ENCODE measurements at regions not wholly inside any gene's neighbourhood (a gene's known extent, or its start where the extent isn't known, plus 50 kb on each side); places are given as distances from the start of the nearest gene placed in this dataset.
A peak's percentile ranks its signal among the peaks of the same experiment; 100 is the strongest.

GRCh38 chr14:98489115-98489514 lies 782.9 kb downstream of the BCL11B start:
- H3K4me3 Mint-ChIP-seq (ENCODE audit: unreplicated experiment): no peak overlapping the region
- Histone ChIP-seq H3K79me2 (ENCODE audit: insufficient read depth, low read length) (no peaks in the 10 kb centered on the region), H3K4me2 (ENCODE audit: low read length) (no peak overlapping the region), H4K20me1 (ENCODE audit: insufficient read depth, low read length) (no peaks in the 10 kb centered on the region), H3K36me3 (ENCODE audit: insufficient read depth, low read length) (no peaks in the 10 kb centered on the region), H3K27me3 (ENCODE audit: insufficient read depth, low read length) (no peaks in the 10 kb centered on the region), H3K9me3 (ENCODE audit: insufficient read depth, low read depth, low read length) (no peaks in the 10 kb centered on the region), H2AFZ (ENCODE audit: low read depth, low read length) (no peak overlapping the region), H3K27ac (ENCODE audit: low read depth, low read length) (no peak overlapping the region), H3K4me1 (ENCODE audit: insufficient read depth, low read length) (no peaks in the 10 kb centered on the region), H3K4me3 (ENCODE audit: insufficient read depth, low read depth, low read length) (no peak overlapping the region), H3K9ac (ENCODE audit: low read length) (no peak overlapping the region)
- H3K36me3 Mint-ChIP-seq (ENCODE audit: low read depth, unreplicated experiment): no peaks in the 10 kb centered on the region
- TF ChIP-seq EZH2 (IDR thresholded peaks at IDR 0.05; ENCODE audit: insufficient read depth, low read length) (no peak), CTCF (IDR thresholded peaks at IDR 0.05; ENCODE audit: insufficient read depth, low read depth, low read length) (no peak)
- DNase-seq (ENCODE audit: low read depth): peak; percentile 37
- H3K4me1 Mint-ChIP-seq (ENCODE audit: low read depth, unreplicated experiment): no peaks in the 10 kb centered on the region
- no peaks in the 10 kb centered on the region for H3K9me3 Mint-ChIP-seq (ENCODE audit: unreplicated experiment)
- peaks cover 1% of the 10 kb centered on the region for H3K27me3 Mint-ChIP-seq (ENCODE audit: low read depth, unreplicated experiment)
- H3K27ac Mint-ChIP-seq (ENCODE audit: unreplicated experiment): no peak overlapping the region
- FAIRE-seq: no peak

GRCh38 chr14:98494582-98494981 lies 777.4 kb downstream of the BCL11B start:
- no peaks in the 10 kb centered on the region for H3K79me2 ChIP-seq (ENCODE audit: insufficient read depth, low read length)
- Mint-ChIP-seq H3K27ac (ENCODE audit: unreplicated experiment) (no peak overlapping the region), H3K4me3 (ENCODE audit: unreplicated experiment) (no peak overlapping the region), H3K9me3 (ENCODE audit: unreplicated experiment) (no peaks in the 10 kb centered on the region), H3K4me1 (ENCODE audit: low read depth, unreplicated experiment) (no peaks in the 10 kb centered on the region), H3K36me3 (ENCODE audit: low read depth, unreplicated experiment) (no peaks in the 10 kb centered on the region), H3K27me3 (ENCODE audit: low read depth, unreplicated experiment) (peaks cover 6% of the 10 kb centered on the region)
- peaks cover 3% of the 10 kb centered on the region for H3K4me1 ChIP-seq (ENCODE audit: insufficient read depth, low read length)
- H2AFZ ChIP-seq (ENCODE audit: low read depth, low read length): no peak overlapping the region
- H4K20me1 ChIP-seq (ENCODE audit: insufficient read depth, low read length): no peaks in the 10 kb centered on the region
- no peaks in the 10 kb centered on the region for H3K27me3 ChIP-seq (ENCODE audit: insufficient read depth, low read length)
- no peak for TF ChIP-seq CTCF (IDR thresholded peaks at IDR 0.05; ENCODE audit: insufficient read depth, low read depth, low read length)
- TF ChIP-seq EZH2 (IDR thresholded peaks at IDR 0.05; ENCODE audit: insufficient read depth, low read length): no peak
- H3K9ac ChIP-seq (ENCODE audit: low read length): no peak overlapping the region
- H3K27ac ChIP-seq (ENCODE audit: low read depth, low read length): peak overlapping the region; percentile 42
- no peak overlapping the region for H3K4me2 ChIP-seq (ENCODE audit: low read length)
- H3K4me3 ChIP-seq (ENCODE audit: insufficient read depth, low read depth, low read length): no peak overlapping the region
- no peaks in the 10 kb centered on the region for H3K36me3 ChIP-seq (ENCODE audit: insufficient read depth, low read length)
- FAIRE-seq (no peak), DNase-seq (ENCODE audit: low read depth) (peak; percentile 57)
- no peaks in the 10 kb centered on the region for H3K9me3 ChIP-seq (ENCODE audit: insufficient read depth, low read depth, low read length)

GRCh38 chr14:98498019-98498885 lies 773.7 kb downstream of the BCL11B start:
- DNase-seq (ENCODE audit: low read depth): no peak
- Histone ChIP-seq H3K27me3 (ENCODE audit: insufficient read depth, low read length) (no peaks in the 10 kb centered on the region), H2AFZ (ENCODE audit: low read depth, low read length) (no peak overlapping the region), H3K4me2 (ENCODE audit: low read length) (no peak overlapping the region), H3K9ac (ENCODE audit: low read length) (no peak overlapping the region), H3K27ac (ENCODE audit: low read depth, low read length) (no peak overlapping the region), H3K4me1 (ENCODE audit: insufficient read depth, low read length) (peaks cover 3% of the 10 kb centered on the region), H3K79me2 (ENCODE audit: insufficient read depth, low read length) (no peaks in the 10 kb centered on the region), H3K4me3 (ENCODE audit: insufficient read depth, low read depth, low read length) (no peak overlapping the region), H3K36me3 (ENCODE audit: insufficient read depth, low read length) (no peaks in the 10 kb centered on the region), H4K20me1 (ENCODE audit: insufficient read depth, low read length) (no peaks in the 10 kb centered on the region), H3K9me3 (ENCODE audit: insufficient read depth, low read depth, low read length) (no peaks in the 10 kb centered on the region)
- no peaks in the 10 kb centered on the region for H3K36me3 Mint-ChIP-seq (ENCODE audit: low read depth, unreplicated experiment)
- H3K27me3 Mint-ChIP-seq (ENCODE audit: low read depth, unreplicated experiment): peaks cover 4% of the 10 kb centered on the region
- H3K27ac Mint-ChIP-seq (ENCODE audit: unreplicated experiment): no peak overlapping the region
- H3K4me3 Mint-ChIP-seq (ENCODE audit: unreplicated experiment): no peak overlapping the region
- TF ChIP-seq CTCF (IDR thresholded peaks at IDR 0.05; ENCODE audit: insufficient read depth, low read depth, low read length) (no peak), EZH2 (IDR thresholded peaks at IDR 0.05; ENCODE audit: insufficient read depth, low read length) (no peak)
- peaks cover 3% of the 10 kb centered on the region for H3K4me1 Mint-ChIP-seq (ENCODE audit: low read depth, unreplicated experiment)
- FAIRE-seq: no peak
- H3K9me3 Mint-ChIP-seq (ENCODE audit: unreplicated experiment): peaks cover 1% of the 10 kb centered on the region

Measured in astrocyte (in vitro differentiated cells and primary cell).